IMR-90 (cell line): ENCODE measurements at regions not wholly inside any gene's neighbourhood (a gene's known extent, or its start where the extent isn't known, plus 50 kb on each side); places are given as distances from the start of the nearest gene placed in this dataset.

Experiments
- ATAC-seq: fragments of 200-7000 bp; cut with Tn5 transposase; 2 replicates; pipeline ENCODE4 v1.9.1; 2020; ENCODE audit warnings: low read depth, mild to moderate bottlenecking, moderate library complexity
- BruUV-seq: library from RNA; stranded (reverse); fragments of 400-500 nt; replicated peaks from 2 replicates; lab custom pipeline; 2021; lab: Mats Ljungman, UMichigan
- CTCF ChIA-PET: fragments of 300-600 bp; formaldehyde crosslinking; extraction: SDS; loops from one replicate; lab custom pipeline; 2021; ENCODE audit warnings: antibody characterized with exemption; lab: Yijun Ruan, JAX
- POLR2A ChIA-PET: fragments of 300-600 bp; sonication (Branson Sonifier 250); formaldehyde crosslinking; loops from one replicate; lab custom pipeline; 2022; ENCODE audit warnings: antibody characterized with exemption; ENCODE audit not compliant: unreplicated experiment; lab: Charles Lee
- DNase-seq: peaks from one replicate; pipeline ENCODE4 v3.0.0; 2013
- H2AFZ ChIP-seq: replicated peaks from 2 replicates; pipeline ENCODE3; 2013; ENCODE audit warnings: low read length, mild to moderate bottlenecking; ENCODE audit not compliant: poor library complexity
- H2AK5ac ChIP-seq: 2 replicates; pipeline ENCODE4 v1.6.1; 2013; ENCODE audit warnings: low read depth, low read length, inconsistent platforms
- H2AK9ac ChIP-seq: replicated peaks from 2 replicates; pipeline ENCODE3; 2013; ENCODE audit warnings: mild to moderate bottlenecking, low read depth, low read length, moderate library complexity; ENCODE audit not compliant: poor library complexity
- H2BK120ac ChIP-seq: 2 replicates; pipeline ENCODE4 v1.6.1; 2013; ENCODE audit warnings: low read depth, low read length, inconsistent platforms
- H2BK15ac ChIP-seq: 3 replicates; pipeline ENCODE4 v1.6.1; 2013; ENCODE audit warnings: low read depth, low read length, inconsistent platforms
- H2BK20ac ChIP-seq: 2 replicates; pipeline ENCODE4 v1.6.1; 2013; ENCODE audit warnings: low read depth, mild to moderate bottlenecking, inconsistent platforms, low read length, moderate library complexity
- H2BK5ac ChIP-seq: 2 replicates; pipeline ENCODE4 v1.6.1; 2013; ENCODE audit warnings: mild to moderate bottlenecking, low read depth, low read length, inconsistent platforms; ENCODE audit not compliant: poor library complexity, severe bottlenecking
- H3K14ac ChIP-seq: replicated peaks from 2 replicates; pipeline ENCODE4 v1.6.1; 2013; ENCODE audit warnings: low read depth, low read length, inconsistent platforms
- H3K18ac ChIP-seq: 2 replicates; pipeline ENCODE4 v1.6.1; 2013; ENCODE audit warnings: low read depth, low read length, control low read depth
- H3K23ac ChIP-seq: 2 replicates; pipeline ENCODE4 v1.6.1; 2013; ENCODE audit warnings: low read depth, low read length, inconsistent platforms
- H3K27ac ChIP-seq: 2 replicates; pipeline ENCODE4 v1.5.1; 2013; ENCODE audit warnings: mild to moderate bottlenecking, control low read depth, low read length; ENCODE audit not compliant: insufficient read depth
- H3K27me3 ChIP-seq: 2 replicates; pipeline ENCODE4 v1.6.1; 2013; ENCODE audit warnings: low read length; ENCODE audit not compliant: control insufficient read depth, insufficient read depth
- H3K36me3 ChIP-seq: 2 replicates; pipeline ENCODE4 v1.6.1; 2013; ENCODE audit warnings: low read length, mixed read lengths; ENCODE audit not compliant: control insufficient read depth, insufficient read depth
- H3K4ac ChIP-seq: 2 replicates; pipeline ENCODE4 v1.6.1; 2013; ENCODE audit warnings: low read depth, low read length, inconsistent platforms
- H3K4me1 ChIP-seq: 2 replicates; pipeline ENCODE4 v1.6.1; 2013; ENCODE audit warnings: low read length, mixed read lengths; ENCODE audit not compliant: control insufficient read depth, insufficient read depth
- H3K4me2 ChIP-seq: 2 replicates; pipeline ENCODE4 v1.6.1; 2013; ENCODE audit warnings: low read depth, mild to moderate bottlenecking, control low read depth, low read length, moderate library complexity
- H3K4me3 ChIP-seq: 2 replicates; pipeline ENCODE4 v1.5.1; 2013; ENCODE audit warnings: low read depth, mild to moderate bottlenecking, control low read depth, low read length, moderate library complexity; ENCODE audit not compliant: insufficient read depth
- H3K56ac ChIP-seq: 2 replicates; pipeline ENCODE4 v1.6.1; 2013; ENCODE audit warnings: low read length, inconsistent platforms; ENCODE audit not compliant: insufficient read depth; ENCODE audit errors: extremely low read depth
- H3K79me1 ChIP-seq, 2 experiments: 2 replicates each; pipeline ENCODE4 v1.6.1; 2013; ENCODE audit warnings: low read length in 2 of 2, inconsistent platforms in 1 of 2, low read depth in 1 of 2
- H3K9ac ChIP-seq: 2 replicates; pipeline ENCODE4 v1.6.1; 2013; ENCODE audit warnings: low read depth, low read length, control low read depth
- H3K9me1 ChIP-seq: 2 replicates; pipeline ENCODE4 v1.6.1; 2013; ENCODE audit warnings: low read length, inconsistent platforms; ENCODE audit not compliant: insufficient read depth
- H3K9me3 ChIP-seq: 2 replicates; pipeline ENCODE4 v1.6.1; 2013; ENCODE audit warnings: low read length; ENCODE audit not compliant: control insufficient read depth, insufficient read depth
- H4K20me1 ChIP-seq: 2 replicates; pipeline ENCODE4 v1.6.1; 2013; ENCODE audit warnings: low read length, inconsistent platforms; ENCODE audit not compliant: insufficient read depth
- H4K5ac ChIP-seq: 2 replicates; pipeline ENCODE4 v1.6.1; 2013; ENCODE audit warnings: mild to moderate bottlenecking, low read depth, low read length, control low read depth
- H4K8ac ChIP-seq, 2 experiments: 2 replicates each; pipeline ENCODE4 v1.6.1; 2013; ENCODE audit warnings: low read depth in 2 of 2, low read length in 2 of 2, control low read depth in 1 of 2, inconsistent platforms in 1 of 2
- H4K91ac ChIP-seq: 2 replicates; pipeline ENCODE4 v1.6.1; 2013; ENCODE audit warnings: low read depth, low read length, inconsistent platforms; ENCODE audit not compliant: insufficient read depth
- BHLHE40 ChIP-seq: fragments of 150-350 bp; IDR thresholded peaks from 2 replicates; pipeline ENCODE4 v1.6.1; 2016; ENCODE audit warnings: mild to moderate bottlenecking, low read depth, low read length
- CEBPB ChIP-seq: IDR thresholded peaks from 2 replicates; pipeline ENCODE4 v1.6.1; 2012; ENCODE audit warnings: low read depth, low read length, improper control_type of control experiment
- CHD1 ChIP-seq: IDR thresholded peaks from 2 replicates; pipeline ENCODE4 v1.6.1; 2012; ENCODE audit warnings: low read depth, low read length, improper control_type of control experiment
- FOS ChIP-seq: fragments of 150-350 bp; IDR thresholded peaks from 2 replicates; pipeline ENCODE4 v1.6.1; 2016; ENCODE audit warnings: low read depth, low read length
- MAFK ChIP-seq: IDR thresholded peaks from 2 replicates; pipeline ENCODE4 v1.6.1; 2012; ENCODE audit warnings: low read depth, low read length, improper control_type of control experiment
- MAZ ChIP-seq: IDR thresholded peaks from 2 replicates; pipeline ENCODE4 v1.6.1; 2012; ENCODE audit warnings: low read depth, mild to moderate bottlenecking, low read length, improper control_type of control experiment, moderate library complexity, borderline replicate concordance
- MXI1 ChIP-seq: IDR thresholded peaks from 2 replicates; pipeline ENCODE4 v1.6.1; 2012; ENCODE audit warnings: low read depth, mild to moderate bottlenecking, low read length, moderate library complexity, borderline replicate concordance
- NFE2L2 ChIP-seq: fragments of 150-350 bp; IDR thresholded peaks from 2 replicates; pipeline ENCODE4 v1.6.1; 2016; ENCODE audit warnings: low read depth, mild to moderate bottlenecking, low read length
- POLR2A ChIP-seq: IDR thresholded peaks from 2 replicates; pipeline ENCODE4 v1.6.1; 2012; ENCODE audit warnings: mild to moderate bottlenecking, low read depth, low read length
- RAD21 ChIP-seq: IDR thresholded peaks from 2 replicates; pipeline ENCODE4 v1.6.1; 2012; ENCODE audit warnings: low read length, improper control_type of control experiment
- RCOR1 ChIP-seq: IDR thresholded peaks from 2 replicates; pipeline ENCODE4 v1.6.1; 2012; ENCODE audit warnings: mild to moderate bottlenecking, low read length, improper control_type of control experiment; ENCODE audit not compliant: insufficient replicate concordance
- RFX5 ChIP-seq: IDR thresholded peaks from 2 replicates; pipeline ENCODE4 v1.8.0; 2012; ENCODE audit warnings: low read depth, mild to moderate bottlenecking, low read length, moderate library complexity
- SMC3 ChIP-seq: fragments of 150-350 bp; IDR thresholded peaks from 2 replicates; pipeline ENCODE4 v1.6.1; 2016; ENCODE audit warnings: low read depth, mild to moderate bottlenecking, antibody characterized with exemption, low read length, moderate library complexity
- WGBS, 2 experiments: methylation state at CpG; one replicate each; pipeline versions ENCODE4 v1.1.5 to v1.1.7; 2013; ENCODE audit warnings: missing lambda C conversion rate in 2 of 2; ENCODE audit not compliant: insufficient read length in 1 of 2; ENCODE audit errors: extremely low coverage in 2 of 2; 5-methylcytosine and 5-hydroxymethylcytosine counted together
- dilution Hi-C: fragments of 300-500 bp; cut with HindIII; formaldehyde crosslinking; loops from one replicate; pipeline ENCODE4 v1.14.3; 2018; ENCODE audit warnings: low sequenced_read_pairs; ENCODE audit not compliant: unreplicated experiment
- in situ Hi-C: fragments of 300-500 bp; cut with MboI; formaldehyde crosslinking; loops from 3 replicates; pipeline ENCODE4 v1.14.3; 2019; ENCODE audit warnings: low sequenced_read_pairs, inconsistent platforms, mixed read lengths
- intact Hi-C: fragments of 100-400 bp; cut with micrococcal nuclease; formaldehyde crosslinking; loops from 2 replicates; pipeline ENCODE4 v1.10.0; 2022
- TF ChIP-seq, protein P1 (sequence below): fragments of 150-350 bp; IDR thresholded peaks from 2 replicates; pipeline ENCODE4 v1.6.1; 2017; ENCODE audit warnings: mild to moderate bottlenecking, antibody characterized with exemption, low read length, low read depth
- TF ChIP-seq, protein P2 (sequence below): conservative IDR thresholded peaks from 2 replicates; pipeline ENCODE4 v1.5.1; 2012; ENCODE audit warnings: mild to moderate bottlenecking, low read depth, low read length, improper control_type of control experiment

- dilution Hi-C loops: no loop called here
These were observed 92.1 kb upstream of the SLC24A5 start for GRCh38 chr15:48028712-48029111.

More at GRCh38 chr15:48028712-48029111, 92.1 kb upstream of the SLC24A5 start:
- Histone ChIP-seq H4K8ac (no peak overlapping the region), H3K9me1 (no peaks in the 10 kb centered on the region), H2AK5ac (no peak overlapping the region), H3K18ac (no peak overlapping the region), H3K4me2 (no peak overlapping the region), H2BK15ac (no peak overlapping the region), H3K4me1 (no peaks in the 10 kb centered on the region), H4K91ac (no peak overlapping the region), H2BK5ac (no peak overlapping the region), H3K27ac (no peak overlapping the region), H3K36me3 (no peaks in the 10 kb centered on the region), H3K4ac (no peak overlapping the region), H3K14ac (no peak overlapping the region), H3K27me3 (peaks cover 11% of the 10 kb centered on the region), H3K9me3 (no peaks in the 10 kb centered on the region), H4K5ac (no peak overlapping the region), H2AK9ac (no peak overlapping the region), H3K56ac (no peak overlapping the region), H3K4me3 (no peak overlapping the region), H3K9ac (no peak overlapping the region), H4K20me1 (no peaks in the 10 kb centered on the region), H3K23ac (no peak overlapping the region), H3K79me1 (no peaks in the 10 kb centered on the region), H2BK20ac (no peak overlapping the region), H2BK120ac (no peak overlapping the region), H2AFZ (no peak overlapping the region)
- BruUV-seq: no TSS peak
- in situ Hi-C loops (no loop called here), intact Hi-C loops (no loop called here)
- no peak for TF ChIP-seq MAZ
- no peak for TF ChIP-seq RAD21
- no peak for TF ChIP-seq FOS
- no peak for TF ChIP-seq NFE2L2
- no peak for TF ChIP-seq MXI1
- TF ChIP-seq RFX5: no peak
- no peak for TF ChIP-seq BHLHE40
- no peak for TF ChIP-seq MAFK
- no peak for TF ChIP-seq RCOR1
- no peak for TF ChIP-seq POLR2A
- TF ChIP-seq, protein P1, sequence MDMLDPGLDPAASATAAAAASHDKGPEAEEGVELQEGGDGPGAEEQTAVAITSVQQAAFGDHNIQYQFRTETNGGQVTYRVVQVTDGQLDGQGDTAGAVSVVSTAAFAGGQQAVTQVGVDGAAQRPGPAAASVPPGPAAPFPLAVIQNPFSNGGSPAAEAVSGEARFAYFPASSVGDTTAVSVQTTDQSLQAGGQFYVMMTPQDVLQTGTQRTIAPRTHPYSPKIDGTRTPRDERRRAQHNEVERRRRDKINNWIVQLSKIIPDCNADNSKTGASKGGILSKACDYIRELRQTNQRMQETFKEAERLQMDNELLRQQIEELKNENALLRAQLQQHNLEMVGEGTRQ: no peak
- no peak for TF ChIP-seq CHD1
- TF ChIP-seq, protein P2, sequence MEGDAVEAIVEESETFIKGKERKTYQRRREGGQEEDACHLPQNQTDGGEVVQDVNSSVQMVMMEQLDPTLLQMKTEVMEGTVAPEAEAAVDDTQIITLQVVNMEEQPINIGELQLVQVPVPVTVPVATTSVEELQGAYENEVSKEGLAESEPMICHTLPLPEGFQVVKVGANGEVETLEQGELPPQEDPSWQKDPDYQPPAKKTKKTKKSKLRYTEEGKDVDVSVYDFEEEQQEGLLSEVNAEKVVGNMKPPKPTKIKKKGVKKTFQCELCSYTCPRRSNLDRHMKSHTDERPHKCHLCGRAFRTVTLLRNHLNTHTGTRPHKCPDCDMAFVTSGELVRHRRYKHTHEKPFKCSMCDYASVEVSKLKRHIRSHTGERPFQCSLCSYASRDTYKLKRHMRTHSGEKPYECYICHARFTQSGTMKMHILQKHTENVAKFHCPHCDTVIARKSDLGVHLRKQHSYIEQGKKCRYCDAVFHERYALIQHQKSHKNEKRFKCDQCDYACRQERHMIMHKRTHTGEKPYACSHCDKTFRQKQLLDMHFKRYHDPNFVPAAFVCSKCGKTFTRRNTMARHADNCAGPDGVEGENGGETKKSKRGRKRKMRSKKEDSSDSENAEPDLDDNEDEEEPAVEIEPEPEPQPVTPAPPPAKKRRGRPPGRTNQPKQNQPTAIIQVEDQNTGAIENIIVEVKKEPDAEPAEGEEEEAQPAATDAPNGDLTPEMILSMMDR: no peak
- no peak for TF ChIP-seq SMC3
- no peak for TF ChIP-seq CEBPB
- DNase-seq (no peak), ATAC-seq (no peak)
- ChIA-PET POLR2A (no interaction called here), CTCF (no interaction called here)
- 50% methylated on average over 1 of the region's 2 CpGs; no CpG with 5 or more reads in 1 of the 2 experiments for WGBS, 2 experiments
